ENCODE measurements at regions not wholly inside any gene's neighbourhood (a gene's known extent, or its start where the extent isn't known, plus 50 kb on each side); places are given as distances from the start of the nearest gene placed in this dataset.

GRCh38 chr1:5312862-5313261 is 658.5 kb downstream of the AJAP1 start:
- DNase-seq: no peak

- no peak for DNase-seq
Measured at GRCh38 chr1:5312293-5312674, 657.9 kb downstream of the AJAP1 start.

- DNase-seq: no peak
Measured at GRCh38 chr1:5311634-5312292, 657.4 kb downstream of the AJAP1 start.

- no peak for DNase-seq
Measured at GRCh38 chr1:5311147-5311546, 656.7 kb downstream of the AJAP1 start.

GRCh38 chr1:5308249-5308648 is 653.8 kb downstream of the AJAP1 start:
- no peak for DNase-seq

- no peak for DNase-seq
Measured at GRCh38 chr1:5304702-5305101, 650.3 kb downstream of the AJAP1 start.

- no peak for DNase-seq
Measured at GRCh38 chr1:5298376-5298775, 644.0 kb downstream of the AJAP1 start.

GRCh38 chr1:5297886-5298239 is 643.5 kb downstream of the AJAP1 start:
- no peak for DNase-seq

- DNase-seq: no peak
Measured at GRCh38 chr1:5297180-5297885, 642.9 kb downstream of the AJAP1 start.

- DNase-seq: no peak
Measured at GRCh38 chr1:5296557-5297179, 642.3 kb downstream of the AJAP1 start.

GRCh38 chr1:5296095-5296494 is 641.7 kb downstream of the AJAP1 start:
- no peak for DNase-seq

- no peak for DNase-seq
Measured at GRCh38 chr1:5291889-5292288, 637.5 kb downstream of the AJAP1 start.

GRCh38 chr1:5287178-5288150 is 633.1 kb downstream of the AJAP1 start:
- DNase-seq: no peak

- DNase-seq: no peak
Measured at GRCh38 chr1:5286244-5286643, 631.8 kb downstream of the AJAP1 start.

- DNase-seq: no peak
Measured at GRCh38 chr1:5274527-5274926, 620.1 kb downstream of the AJAP1 start.

GRCh38 chr1:5273280-5274003 is 619.0 kb downstream of the AJAP1 start:
- DNase-seq: no peak

GRCh38 chr1:5272325-5272724 is 617.9 kb downstream of the AJAP1 start:
- no peak for DNase-seq

- peak; percentile 7 for DNase-seq
Measured at GRCh38 chr1:5271264-5271663, 616.9 kb downstream of the AJAP1 start.

GRCh38 chr1:5269901-5270300 is 615.5 kb downstream of the AJAP1 start:
- DNase-seq: no peak

GRCh38 chr1:5267603-5268235 is 613.3 kb downstream of the AJAP1 start:
- no peak for DNase-seq

- DNase-seq: no peak
Measured at GRCh38 chr1:5265438-5266075, 611.1 kb downstream of the AJAP1 start.

- DNase-seq: no peak
Measured at GRCh38 chr1:5264476-5264875, 610.1 kb downstream of the AJAP1 start.

Data from NCI-H1105 treated with DMSO at 0.1 percent for 48 hours (cell line).